ENCODE measurements at regions not wholly inside any gene's neighbourhood (a gene's known extent, or its start where the extent isn't known, plus 50 kb on each side); places are given as distances from the start of the nearest gene placed in this dataset.

DNA sequence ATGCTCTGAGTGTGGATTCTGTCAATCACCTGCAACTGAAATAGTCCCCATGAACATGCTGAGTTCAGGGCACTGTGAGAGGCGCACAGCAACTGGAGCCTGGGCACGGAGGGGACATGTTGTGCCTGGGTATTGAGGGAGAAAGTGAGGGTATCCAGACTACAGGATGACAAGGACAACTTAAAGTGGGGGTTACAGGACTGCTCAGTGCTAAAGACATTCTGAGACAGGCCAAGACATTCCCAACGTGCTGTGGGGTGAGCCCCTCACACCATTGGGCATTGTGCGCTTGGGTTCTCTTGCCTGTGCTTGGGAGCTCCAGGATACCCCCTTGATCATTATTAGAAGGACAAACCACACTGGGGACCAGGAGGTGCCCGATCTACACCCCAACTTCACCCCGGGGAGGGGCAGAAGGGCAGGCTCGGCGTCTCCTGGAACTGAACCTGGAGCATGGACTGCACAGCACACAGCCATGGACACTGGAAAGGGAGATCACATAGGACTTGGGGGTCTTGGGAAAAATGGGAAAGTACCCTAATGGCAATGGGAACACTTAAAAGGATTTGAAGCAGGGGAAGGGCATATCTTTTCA lies 72.5 kb upstream of the HDAC4 start:
- TF ChIP-seq, protein P1, sequence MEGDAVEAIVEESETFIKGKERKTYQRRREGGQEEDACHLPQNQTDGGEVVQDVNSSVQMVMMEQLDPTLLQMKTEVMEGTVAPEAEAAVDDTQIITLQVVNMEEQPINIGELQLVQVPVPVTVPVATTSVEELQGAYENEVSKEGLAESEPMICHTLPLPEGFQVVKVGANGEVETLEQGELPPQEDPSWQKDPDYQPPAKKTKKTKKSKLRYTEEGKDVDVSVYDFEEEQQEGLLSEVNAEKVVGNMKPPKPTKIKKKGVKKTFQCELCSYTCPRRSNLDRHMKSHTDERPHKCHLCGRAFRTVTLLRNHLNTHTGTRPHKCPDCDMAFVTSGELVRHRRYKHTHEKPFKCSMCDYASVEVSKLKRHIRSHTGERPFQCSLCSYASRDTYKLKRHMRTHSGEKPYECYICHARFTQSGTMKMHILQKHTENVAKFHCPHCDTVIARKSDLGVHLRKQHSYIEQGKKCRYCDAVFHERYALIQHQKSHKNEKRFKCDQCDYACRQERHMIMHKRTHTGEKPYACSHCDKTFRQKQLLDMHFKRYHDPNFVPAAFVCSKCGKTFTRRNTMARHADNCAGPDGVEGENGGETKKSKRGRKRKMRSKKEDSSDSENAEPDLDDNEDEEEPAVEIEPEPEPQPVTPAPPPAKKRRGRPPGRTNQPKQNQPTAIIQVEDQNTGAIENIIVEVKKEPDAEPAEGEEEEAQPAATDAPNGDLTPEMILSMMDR (optimal IDR thresholded peaks at IDR 0.05 in 1 of 3, IDR thresholded peaks at IDR 0.05 in 1 of 3, conservative IDR thresholded peaks at IDR 0.05 in 1 of 3; ENCODE audit: extremely low read depth in 1 of 3, insufficient read depth in 2 of 3, low read length in 3 of 3): no peak
- no peak for TF ChIP-seq EZH2 (IDR thresholded peaks at IDR 0.05; ENCODE audit: low read length)

Measured in keratinocyte (primary cell).